ENCODE measurements at regions not wholly inside any gene's neighbourhood (a gene's known extent, or its start where the extent isn't known, plus 50 kb on each side); places are given as distances from the start of the nearest gene placed in this dataset.

DNA sequence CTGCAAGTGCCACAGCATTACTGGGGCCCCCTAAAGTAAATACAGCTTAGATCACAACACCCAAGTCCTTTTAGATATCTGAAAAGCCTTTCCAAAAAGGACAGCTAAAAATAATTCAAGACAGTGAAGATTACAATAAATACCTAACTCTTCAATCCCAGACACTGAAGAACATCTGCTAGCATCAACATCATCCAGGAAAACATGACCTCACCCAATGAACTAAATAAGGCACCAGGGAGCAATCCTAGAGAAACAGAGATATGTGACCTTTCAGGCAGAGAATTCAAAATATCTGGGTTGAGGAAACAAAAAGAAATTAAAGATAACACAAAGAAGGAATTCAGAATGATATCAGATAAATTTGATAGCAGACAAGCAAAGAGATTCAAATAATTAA lies 71.7 kb upstream of the TTC14 start:
- TF ChIP-seq, protein P1, sequence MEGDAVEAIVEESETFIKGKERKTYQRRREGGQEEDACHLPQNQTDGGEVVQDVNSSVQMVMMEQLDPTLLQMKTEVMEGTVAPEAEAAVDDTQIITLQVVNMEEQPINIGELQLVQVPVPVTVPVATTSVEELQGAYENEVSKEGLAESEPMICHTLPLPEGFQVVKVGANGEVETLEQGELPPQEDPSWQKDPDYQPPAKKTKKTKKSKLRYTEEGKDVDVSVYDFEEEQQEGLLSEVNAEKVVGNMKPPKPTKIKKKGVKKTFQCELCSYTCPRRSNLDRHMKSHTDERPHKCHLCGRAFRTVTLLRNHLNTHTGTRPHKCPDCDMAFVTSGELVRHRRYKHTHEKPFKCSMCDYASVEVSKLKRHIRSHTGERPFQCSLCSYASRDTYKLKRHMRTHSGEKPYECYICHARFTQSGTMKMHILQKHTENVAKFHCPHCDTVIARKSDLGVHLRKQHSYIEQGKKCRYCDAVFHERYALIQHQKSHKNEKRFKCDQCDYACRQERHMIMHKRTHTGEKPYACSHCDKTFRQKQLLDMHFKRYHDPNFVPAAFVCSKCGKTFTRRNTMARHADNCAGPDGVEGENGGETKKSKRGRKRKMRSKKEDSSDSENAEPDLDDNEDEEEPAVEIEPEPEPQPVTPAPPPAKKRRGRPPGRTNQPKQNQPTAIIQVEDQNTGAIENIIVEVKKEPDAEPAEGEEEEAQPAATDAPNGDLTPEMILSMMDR (IDR thresholded peaks at IDR 0.05): no peak
- no peak for TF ChIP-seq SMC3 (IDR thresholded peaks at IDR 0.05)
- no peak for TF ChIP-seq GATA3 (IDR thresholded peaks at IDR 0.05; ENCODE audit: borderline replicate concordance)
